ENCODE measurements at regions not wholly inside any gene's neighbourhood (a gene's known extent, or its start where the extent isn't known, plus 50 kb on each side); places are given as distances from the start of the nearest gene placed in this dataset.
"Not testable (repeated sequence)": the region's sequence is repeated elsewhere in the genome, so short reads cannot be mapped to it uniquely, and the experiment has no call there.

DNA sequence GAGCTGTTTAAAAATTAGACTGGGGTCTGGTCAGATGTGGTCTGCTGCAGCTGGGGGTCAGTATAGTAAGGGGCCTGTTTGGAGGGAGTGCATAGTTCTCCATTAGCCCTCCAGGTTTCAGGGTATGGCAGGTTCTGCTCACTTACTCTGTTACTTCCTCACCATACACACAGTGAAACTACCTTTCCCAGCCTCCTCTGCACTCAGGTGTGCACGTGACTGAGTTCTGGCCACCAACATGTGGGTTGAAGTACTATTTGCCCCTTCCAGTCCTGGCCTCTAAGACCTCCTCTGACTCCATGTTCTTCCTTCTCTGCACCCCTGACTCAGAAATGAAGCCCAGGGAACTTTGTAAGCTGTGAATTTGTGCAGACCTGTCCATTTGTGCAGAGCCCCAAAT lies 190.5 kb upstream of the CLINT1 start:
- Histone ChIP-seq H3K4me1 (ENCODE audit: insufficient read depth, low read length) (no peaks in the 10 kb centered on the region; the same call in 1 of the 2 replicates), H3K27ac (ENCODE audit: low read length) (no peak overlapping the region), H3K9me3 (ENCODE audit: insufficient read depth, low read depth, low read length) (no peaks in the 10 kb centered on the region), H3K9ac (ENCODE audit: low read depth, low read length) (no peak overlapping the region), H3K27me3 (ENCODE audit: insufficient read depth, low read length) (no peaks in the 10 kb centered on the region), H3K36me3 (ENCODE audit: insufficient read depth, low read depth, low read length) (no peaks in the 10 kb centered on the region), H3K4me3 (ENCODE audit: low read length) (no peak overlapping the region)

DNA sequence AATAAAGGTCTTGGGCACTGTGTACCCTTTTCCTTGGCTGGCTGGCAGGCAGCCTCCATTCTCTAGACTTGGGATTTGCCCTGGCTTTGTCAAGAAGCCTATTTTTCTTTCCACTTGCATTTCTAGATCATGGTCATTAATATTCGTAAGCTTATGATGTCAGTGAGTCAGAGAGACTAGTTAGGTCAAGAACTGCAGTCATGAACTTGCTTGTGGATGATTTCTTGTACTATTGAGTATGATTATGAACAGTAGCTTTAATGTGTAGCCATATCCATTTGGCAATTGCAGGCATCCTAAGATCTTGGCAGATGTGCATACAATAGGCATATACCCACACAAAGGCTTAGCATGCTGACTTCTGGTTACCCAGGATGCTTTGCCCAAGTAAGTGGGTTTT lies 186.8 kb upstream of the CLINT1 start:
- Histone ChIP-seq H3K9me3 (ENCODE audit: insufficient read depth, low read depth, low read length) (no peaks in the 10 kb centered on the region), H3K36me3 (ENCODE audit: insufficient read depth, low read depth, low read length) (no peaks in the 10 kb centered on the region), H3K4me1 (ENCODE audit: insufficient read depth, low read length) (no peaks in the 10 kb centered on the region), H3K9ac (ENCODE audit: low read depth, low read length) (no peak overlapping the region), H3K27ac (ENCODE audit: low read length) (no peak overlapping the region), H3K4me3 (ENCODE audit: low read length) (no peak overlapping the region), H3K27me3 (ENCODE audit: insufficient read depth, low read length) (no peaks in the 10 kb centered on the region)

- H3K9ac ChIP-seq (ENCODE audit: low read depth, low read length), result no peak overlapping the region
Observed at GRCh38 chr5:158039911-158040347, 181.0 kb upstream of the CLINT1 start.

GRCh38 chr5:158039441-158039840 lies 180.5 kb upstream of the CLINT1 start:
- H3K27ac ChIP-seq (ENCODE audit: low read length), result no peak overlapping the region
- no peaks in the 10 kb centered on the region for H3K36me3 ChIP-seq (ENCODE audit: insufficient read depth, low read depth, low read length)
- no peak overlapping the region for H3K9ac ChIP-seq (ENCODE audit: low read depth, low read length)
- H3K9me3 ChIP-seq (ENCODE audit: insufficient read depth, low read depth, low read length), result peaks cover 16% of the 10 kb centered on the region
- H3K4me3 ChIP-seq (ENCODE audit: low read length), result no peak overlapping the region
- no peaks in the 10 kb centered on the region for H3K4me1 ChIP-seq (ENCODE audit: insufficient read depth, low read length)
- no peaks in the 10 kb centered on the region for H3K27me3 ChIP-seq (ENCODE audit: insufficient read depth, low read length)

More at GRCh38 chr5:158039911-158040347, 181.0 kb upstream of the CLINT1 start:
- Histone ChIP-seq H3K4me1 (ENCODE audit: insufficient read depth, low read length) (no peaks in the 10 kb centered on the region), H3K4me3 (ENCODE audit: low read length) (no peak overlapping the region), H3K36me3 (ENCODE audit: insufficient read depth, low read depth, low read length) (no peaks in the 10 kb centered on the region), H3K27me3 (ENCODE audit: insufficient read depth, low read length) (no peaks in the 10 kb centered on the region), H3K27ac (ENCODE audit: low read length) (no peak overlapping the region), H3K9me3 (ENCODE audit: insufficient read depth, low read depth, low read length) (peaks cover 11% of the 10 kb centered on the region)

DNA sequence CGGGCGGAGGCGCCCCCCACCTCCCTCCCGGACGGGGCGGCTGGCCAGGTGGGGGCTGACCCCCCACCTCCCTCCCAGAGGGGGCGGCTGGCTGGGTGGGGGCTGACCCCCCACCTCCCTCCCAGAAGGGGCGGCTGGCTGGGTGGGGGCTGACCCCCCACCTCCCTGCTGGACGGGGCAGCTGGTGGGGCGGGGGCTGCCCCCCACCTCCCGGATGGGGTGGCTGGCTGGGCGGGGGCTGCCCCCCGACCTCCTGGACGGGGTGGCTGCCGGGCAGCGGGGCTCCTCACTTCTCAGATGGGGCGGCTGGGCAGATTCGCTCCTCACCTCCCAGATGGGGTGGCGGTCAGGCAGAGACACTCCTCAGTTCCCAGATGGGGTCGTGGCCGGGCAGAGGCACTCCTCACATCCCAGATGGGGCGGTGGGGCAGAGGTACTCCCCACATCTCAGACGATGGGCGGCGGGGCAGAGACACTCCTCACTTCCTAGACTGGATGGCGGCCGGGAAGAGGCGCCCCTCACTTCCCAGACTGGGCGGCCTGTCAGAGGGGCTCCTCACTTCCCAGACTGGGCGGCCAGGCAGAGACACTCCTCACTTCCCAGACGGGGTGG lies 178.1 kb upstream of the CLINT1 start:
- H3K9me3 ChIP-seq (ENCODE audit: insufficient read depth, low read depth, low read length), result peaks cover 23% of the 10 kb centered on the region
- H3K27ac ChIP-seq (ENCODE audit: low read length); H3K27me3 ChIP-seq (ENCODE audit: insufficient read depth, low read length); H3K4me3 ChIP-seq (ENCODE audit: low read length); H3K9ac ChIP-seq (ENCODE audit: low read depth, low read length); H3K36me3 ChIP-seq (ENCODE audit: insufficient read depth, low read depth, low read length); H3K4me1 ChIP-seq (ENCODE audit: insufficient read depth, low read length): not testable (repeated sequence)

DNA sequence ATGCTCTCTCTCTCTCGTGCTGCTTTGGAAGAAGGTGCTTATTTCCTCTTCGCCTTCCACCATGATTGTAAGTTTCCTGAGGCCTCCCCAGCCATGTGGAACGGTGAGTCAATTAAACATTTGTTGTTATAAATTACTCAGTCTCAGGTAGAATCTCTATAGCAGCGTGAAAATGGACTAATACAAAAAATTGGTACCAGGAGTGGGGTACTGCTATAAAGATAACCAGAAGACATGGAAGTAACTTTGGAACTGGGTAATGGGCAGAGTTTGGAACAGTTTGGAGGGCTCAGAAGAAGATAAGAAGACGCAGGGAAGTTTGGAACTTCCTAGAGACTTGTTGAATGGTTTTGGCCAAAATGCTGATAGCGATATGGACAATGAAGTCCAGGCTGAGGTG lies 175.6 kb upstream of the CLINT1 start:
- not testable (repeated sequence) for H3K9ac ChIP-seq (ENCODE audit: low read depth, low read length); H3K4me3 ChIP-seq (ENCODE audit: low read length); H3K4me1 ChIP-seq (ENCODE audit: insufficient read depth, low read length); H3K27me3 ChIP-seq (ENCODE audit: insufficient read depth, low read length); H3K27ac ChIP-seq (ENCODE audit: low read length); H3K36me3 ChIP-seq (ENCODE audit: insufficient read depth, low read depth, low read length)
- H3K9me3 ChIP-seq (ENCODE audit: insufficient read depth, low read depth, low read length), result peaks cover 23% of the 10 kb centered on the region

DNA sequence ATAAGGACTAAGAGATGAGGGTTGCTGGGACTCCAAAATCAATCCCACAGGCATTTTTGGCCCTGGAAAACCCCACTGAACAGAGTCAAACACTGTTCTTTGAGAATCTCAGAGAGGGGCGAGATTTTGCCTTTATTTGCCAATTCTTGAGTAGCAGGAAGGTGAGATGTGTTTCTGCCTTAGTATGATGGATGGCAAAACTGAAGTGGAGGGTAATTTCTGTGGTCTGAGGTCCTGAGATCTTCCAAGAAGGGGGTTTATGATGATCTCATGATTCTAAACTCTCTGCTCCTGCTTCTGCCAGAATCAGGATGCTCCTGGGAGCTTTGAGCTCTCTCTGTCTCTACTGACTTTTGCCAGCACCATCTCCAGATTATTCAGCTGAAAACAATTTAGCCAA lies 174.8 kb upstream of the CLINT1 start:
- H3K36me3 ChIP-seq (ENCODE audit: insufficient read depth, low read depth, low read length), result no peaks in the 10 kb centered on the region
- no peak overlapping the region for H3K9ac ChIP-seq (ENCODE audit: low read depth, low read length)
- H3K9me3 ChIP-seq (ENCODE audit: insufficient read depth, low read depth, low read length), result peaks cover 23% of the 10 kb centered on the region
- H3K27me3 ChIP-seq (ENCODE audit: insufficient read depth, low read length), result no peaks in the 10 kb centered on the region
- H3K27ac ChIP-seq (ENCODE audit: low read length), result no peak overlapping the region
- H3K4me1 ChIP-seq (ENCODE audit: insufficient read depth, low read length), result no peaks in the 10 kb centered on the region
- H3K4me3 ChIP-seq (ENCODE audit: low read length), result no peak overlapping the region

- Histone ChIP-seq H3K4me1 (ENCODE audit: insufficient read depth, low read length) (peaks cover under 1% of the 10 kb centered on the region; the same call in 1 of the 2 replicates), H3K36me3 (ENCODE audit: insufficient read depth, low read depth, low read length) (no peaks in the 10 kb centered on the region)
Observed at GRCh38 chr5:158033076-158033475, 174.1 kb upstream of the CLINT1 start.

GRCh38 chr5:158032246-158032645 lies 173.3 kb upstream of the CLINT1 start:
- Histone ChIP-seq H3K36me3 (ENCODE audit: insufficient read depth, low read depth, low read length) (no peaks in the 10 kb centered on the region), H3K4me1 (ENCODE audit: insufficient read depth, low read length) (peaks cover 8% of the 10 kb centered on the region), H3K9me3 (ENCODE audit: insufficient read depth, low read depth, low read length) (peaks cover 23% of the 10 kb centered on the region), H3K27ac (ENCODE audit: low read length) (no peak overlapping the region), H3K4me3 (ENCODE audit: low read length) (no peak overlapping the region), H3K27me3 (ENCODE audit: insufficient read depth, low read length) (no peaks in the 10 kb centered on the region), H3K9ac (ENCODE audit: low read depth, low read length) (no peak overlapping the region)

More at GRCh38 chr5:158033076-158033475, 174.1 kb upstream of the CLINT1 start:
- no peak overlapping the region for H3K4me3 ChIP-seq (ENCODE audit: low read length)
- H3K9ac ChIP-seq (ENCODE audit: low read depth, low read length), result no peak overlapping the region
- H3K9me3 ChIP-seq (ENCODE audit: insufficient read depth, low read depth, low read length), result peaks cover 23% of the 10 kb centered on the region
- H3K27me3 ChIP-seq (ENCODE audit: insufficient read depth, low read length), result no peaks in the 10 kb centered on the region
- H3K27ac ChIP-seq (ENCODE audit: low read length), result no peak overlapping the region

GRCh38 chr5:158027806-158028775 lies 169.1 kb upstream of the CLINT1 start:
- H3K36me3 ChIP-seq (ENCODE audit: insufficient read depth, low read depth, low read length), result no peaks in the 10 kb centered on the region
- no peaks in the 10 kb centered on the region for H3K9me3 ChIP-seq (ENCODE audit: insufficient read depth, low read depth, low read length)
- H3K27me3 ChIP-seq (ENCODE audit: insufficient read depth, low read length), result no peaks in the 10 kb centered on the region
- no peak overlapping the region for H3K4me3 ChIP-seq (ENCODE audit: low read length)
- H3K9ac ChIP-seq (ENCODE audit: low read depth, low read length), result no peak overlapping the region
- no peak overlapping the region for H3K27ac ChIP-seq (ENCODE audit: low read length)
- H3K4me1 ChIP-seq (ENCODE audit: insufficient read depth, low read length), result peaks cover 15% of the 10 kb centered on the region

GRCh38 chr5:158026304-158027031 lies 167.5 kb upstream of the CLINT1 start:
- Histone ChIP-seq H3K27me3 (ENCODE audit: insufficient read depth, low read length) (no peaks in the 10 kb centered on the region), H3K27ac (ENCODE audit: low read length) (no peak overlapping the region), H3K9ac (ENCODE audit: low read depth, low read length) (no peak overlapping the region), H3K4me3 (ENCODE audit: low read length) (no peak overlapping the region), H3K36me3 (ENCODE audit: insufficient read depth, low read depth, low read length) (no peaks in the 10 kb centered on the region), H3K9me3 (ENCODE audit: insufficient read depth, low read depth, low read length) (no peaks in the 10 kb centered on the region), H3K4me1 (ENCODE audit: insufficient read depth, low read length) (peaks cover 15% of the 10 kb centered on the region)

Data from iPS-20b (cell line).